RWPE2 (cell line): ENCODE measurements at regions not wholly inside any gene's neighbourhood (a gene's known extent, or its start where the extent isn't known, plus 50 kb on each side); places are given as distances from the start of the nearest gene placed in this dataset.
"Not testable (repeated sequence)": the region's sequence is repeated elsewhere in the genome, so short reads cannot be mapped to it uniquely, and the experiment has no call there.

Source experiments
- ATAC-seq: fragments of 200-7000 bp; cut with Tn5 transposase; 3 replicates; pipeline ENCODE4 v1.9.1; 2021; ENCODE audit warnings: low read depth
- DNase-seq: peaks from one replicate; pipeline ENCODE4 v3.0.0-alpha.2; 2020; ENCODE audit warnings: low spot score
- H3K27ac ChIP-seq: fragments of 450-650 bp; 2 replicates; pipeline ENCODE4 v1.5.1; 2017; ENCODE audit warnings: mild to moderate bottlenecking; ENCODE audit not compliant: poor library complexity, severe bottlenecking
- H3K27me3 ChIP-seq: fragments of 250-450 bp; sonication (Bioruptor Pico); 2 replicates; pipeline ENCODE4 v1.5.1; 2021; ENCODE audit warnings: mild to moderate bottlenecking, moderate library complexity; ENCODE audit not compliant: insufficient read depth, poor library complexity, severe bottlenecking
- H3K36me3 ChIP-seq: fragments of 250-450 bp; sonication (Bioruptor Pico); 2 replicates; pipeline ENCODE4 v1.5.1; 2020; ENCODE audit warnings: low read depth, mild to moderate bottlenecking, moderate library complexity
- H3K4me1 ChIP-seq: fragments of 250-450 bp; sonication (Bioruptor Pico); 2 replicates; pipeline ENCODE4 v1.5.1; 2021; ENCODE audit warnings: mild to moderate bottlenecking, moderate library complexity; ENCODE audit not compliant: insufficient read depth, poor library complexity, severe bottlenecking
- H3K4me3 ChIP-seq: fragments of 250-450 bp; sonication (Bioruptor Pico); 2 replicates; pipeline ENCODE4 v1.5.1; 2021; ENCODE audit warnings: mild to moderate bottlenecking, moderate library complexity; ENCODE audit not compliant: severe bottlenecking
- H3K9me3 ChIP-seq: fragments of 250-450 bp; sonication (Bioruptor Pico); 2 replicates; pipeline ENCODE4 v1.5.1; 2021; ENCODE audit warnings: mild to moderate bottlenecking, moderate library complexity; ENCODE audit not compliant: severe bottlenecking
- TF ChIP-seq, protein P1 (sequence below): fragments of 450-650 bp; IDR thresholded peaks from one replicate; pipeline ENCODE4 v1.5.1; 2017; ENCODE audit warnings: mild to moderate bottlenecking, moderate library complexity; ENCODE audit not compliant: poor library complexity, severe bottlenecking

DNA sequence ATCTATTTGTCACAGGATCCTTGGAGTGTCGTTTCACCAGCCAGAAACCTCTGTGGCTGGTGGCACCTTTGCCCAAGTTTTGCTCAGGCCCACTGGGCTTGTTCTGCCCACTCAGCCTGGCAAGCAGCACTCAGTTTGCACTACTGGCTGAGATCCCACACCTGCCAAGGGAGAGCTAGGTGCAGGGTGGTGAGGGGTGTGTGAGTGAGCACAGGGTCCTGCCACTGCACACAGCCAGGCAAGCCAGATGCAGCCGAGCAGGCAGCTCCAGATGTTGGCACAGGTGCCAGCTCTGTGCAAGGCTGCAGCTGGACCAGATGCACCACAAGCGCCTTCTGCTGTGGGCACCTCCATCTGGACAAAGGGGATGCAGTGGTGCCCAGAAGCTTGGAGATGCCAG, 281.7 kb upstream of the UBE2E3 start:
- Histone ChIP-seq H3K4me3 (no peak overlapping the region), H3K36me3 (no peaks in the 10 kb centered on the region), H3K27me3 (no peaks in the 10 kb centered on the region), H3K27ac (no peak overlapping the region), H3K9me3 (peaks cover 2% of the 10 kb centered on the region), H3K4me1 (no peaks in the 10 kb centered on the region)
- DNase-seq (no peak), ATAC-seq (no peak)
- TF ChIP-seq, protein P1, sequence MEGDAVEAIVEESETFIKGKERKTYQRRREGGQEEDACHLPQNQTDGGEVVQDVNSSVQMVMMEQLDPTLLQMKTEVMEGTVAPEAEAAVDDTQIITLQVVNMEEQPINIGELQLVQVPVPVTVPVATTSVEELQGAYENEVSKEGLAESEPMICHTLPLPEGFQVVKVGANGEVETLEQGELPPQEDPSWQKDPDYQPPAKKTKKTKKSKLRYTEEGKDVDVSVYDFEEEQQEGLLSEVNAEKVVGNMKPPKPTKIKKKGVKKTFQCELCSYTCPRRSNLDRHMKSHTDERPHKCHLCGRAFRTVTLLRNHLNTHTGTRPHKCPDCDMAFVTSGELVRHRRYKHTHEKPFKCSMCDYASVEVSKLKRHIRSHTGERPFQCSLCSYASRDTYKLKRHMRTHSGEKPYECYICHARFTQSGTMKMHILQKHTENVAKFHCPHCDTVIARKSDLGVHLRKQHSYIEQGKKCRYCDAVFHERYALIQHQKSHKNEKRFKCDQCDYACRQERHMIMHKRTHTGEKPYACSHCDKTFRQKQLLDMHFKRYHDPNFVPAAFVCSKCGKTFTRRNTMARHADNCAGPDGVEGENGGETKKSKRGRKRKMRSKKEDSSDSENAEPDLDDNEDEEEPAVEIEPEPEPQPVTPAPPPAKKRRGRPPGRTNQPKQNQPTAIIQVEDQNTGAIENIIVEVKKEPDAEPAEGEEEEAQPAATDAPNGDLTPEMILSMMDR: no peak

DNA sequence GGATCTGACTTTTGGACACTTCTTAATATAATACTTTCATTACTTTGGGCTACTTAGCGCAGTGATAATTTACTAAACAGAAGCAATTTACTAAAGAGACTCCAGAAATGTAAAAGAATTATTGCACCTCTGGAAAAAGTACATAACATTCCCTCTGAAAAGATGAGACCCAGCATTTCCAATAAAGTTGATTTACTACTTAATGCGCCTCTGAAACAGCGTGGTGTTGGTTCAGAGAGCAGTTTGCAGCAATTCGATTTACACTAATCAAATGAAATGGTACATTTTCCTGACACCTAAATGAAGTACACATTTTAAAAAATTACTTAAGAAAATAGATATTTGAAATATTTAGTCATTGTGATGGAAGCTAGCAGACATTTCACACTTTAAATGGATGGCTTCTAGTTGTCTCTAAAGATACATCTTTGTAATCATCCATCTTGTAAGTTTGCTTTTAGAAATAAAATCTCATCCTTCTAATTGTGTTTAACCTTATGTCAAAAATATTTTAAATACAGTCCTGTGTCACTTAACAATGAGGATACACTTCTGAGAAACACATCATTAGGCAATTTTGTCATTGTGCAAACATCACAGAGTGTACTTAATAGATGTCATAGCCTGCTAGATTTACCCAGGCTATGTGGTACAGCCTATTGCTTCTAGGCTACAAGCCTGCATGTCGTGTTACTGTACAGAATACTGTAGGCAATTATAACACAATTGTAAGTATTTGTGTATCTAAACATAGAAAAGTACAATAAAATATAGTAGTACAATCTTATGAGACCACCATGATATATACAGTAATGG, 284.6 kb upstream of the UBE2E3 start:
- no peaks in the 10 kb centered on the region for H3K27me3 ChIP-seq
- no peak for DNase-seq
- TF ChIP-seq, protein P1: no peak
- H3K9me3 ChIP-seq: no peaks in the 10 kb centered on the region
- no peaks in the 10 kb centered on the region for H3K4me1 ChIP-seq
- H3K4me3 ChIP-seq: no peak overlapping the region
- no peak for ATAC-seq
- no peak overlapping the region for H3K27ac ChIP-seq
- H3K36me3 ChIP-seq: no peaks in the 10 kb centered on the region

DNA sequence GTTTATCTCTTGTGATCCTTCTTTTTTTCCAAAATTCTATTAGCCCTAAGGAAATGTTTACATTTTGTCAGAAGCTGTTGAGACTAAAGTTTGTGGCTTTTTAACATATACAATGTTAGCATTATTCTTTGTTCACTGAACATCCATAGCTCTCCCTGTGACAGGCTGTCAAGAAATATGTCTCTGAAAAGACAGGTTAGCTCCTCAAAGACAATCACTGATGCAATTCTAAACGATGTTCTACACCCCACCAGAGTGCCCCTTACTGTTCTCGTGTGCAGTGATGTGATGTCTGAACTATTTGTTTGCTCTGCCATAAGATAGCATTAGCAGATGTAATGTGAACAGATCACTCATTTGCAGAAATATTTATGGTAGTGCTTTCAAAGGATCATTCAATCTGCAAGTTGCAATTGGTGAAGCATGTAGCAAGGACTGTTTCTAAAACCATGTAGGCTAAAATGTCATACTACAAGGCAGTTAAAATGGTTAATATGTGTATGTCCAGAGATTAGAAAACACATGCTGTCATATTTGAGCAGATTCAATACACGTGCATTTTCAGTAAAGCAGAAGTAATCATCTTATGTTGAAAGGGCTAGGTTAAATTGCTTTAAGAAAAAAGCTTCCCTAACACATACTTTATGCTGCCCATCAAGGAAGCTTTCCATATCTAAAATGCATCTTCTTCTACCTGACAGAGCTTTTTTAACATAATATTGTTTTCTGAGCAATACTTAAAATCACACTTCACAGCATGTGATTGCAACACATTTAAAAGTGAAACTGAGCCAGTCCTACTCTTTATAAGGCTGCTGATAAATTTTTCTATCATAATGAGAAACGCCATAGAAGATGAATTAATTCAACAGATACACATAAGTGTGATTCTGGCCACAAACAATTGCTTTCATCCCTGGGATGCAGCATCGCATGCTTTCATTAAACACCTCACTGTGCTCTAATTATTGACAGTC, 285.7 kb upstream of the UBE2E3 start:
- no peaks in the 10 kb centered on the region for H3K36me3 ChIP-seq
- TF ChIP-seq, protein P1: no peak
- no peak overlapping the region for H3K27ac ChIP-seq
- DNase-seq (no peak), ATAC-seq (no peak)
- H3K27me3 ChIP-seq: no peaks in the 10 kb centered on the region
- no peaks in the 10 kb centered on the region for H3K9me3 ChIP-seq
- no peaks in the 10 kb centered on the region for H3K4me1 ChIP-seq
- no peak overlapping the region for H3K4me3 ChIP-seq

DNA sequence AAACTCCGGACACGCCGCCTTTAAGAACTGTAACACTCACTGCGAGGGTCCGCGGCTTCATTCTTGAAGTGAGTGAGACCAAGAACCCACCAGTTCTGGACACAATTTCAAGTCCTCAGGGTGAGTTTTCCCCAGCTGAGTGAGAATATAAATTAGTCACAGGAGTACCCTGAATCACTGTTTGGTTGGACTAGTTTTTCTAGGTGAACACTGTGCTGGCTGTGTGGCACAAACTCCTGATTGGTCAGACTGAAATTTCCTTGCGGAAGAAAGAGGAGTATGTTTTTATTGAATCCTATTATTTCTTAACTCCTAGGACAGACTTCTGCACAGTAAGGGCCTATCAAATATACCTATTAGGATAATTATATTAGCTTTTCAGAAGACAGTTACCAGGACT, 288.1 kb upstream of the UBE2E3 start:
- no peak for ATAC-seq
- H3K4me1 ChIP-seq: no peaks in the 10 kb centered on the region
- no peak overlapping the region for H3K4me3 ChIP-seq
- H3K27ac ChIP-seq: no peak overlapping the region
- H3K36me3 ChIP-seq: no peaks in the 10 kb centered on the region
- no peaks in the 10 kb centered on the region for H3K9me3 ChIP-seq
- TF ChIP-seq, protein P1: no peak
- no peak for DNase-seq
- no peaks in the 10 kb centered on the region for H3K27me3 ChIP-seq

DNA sequence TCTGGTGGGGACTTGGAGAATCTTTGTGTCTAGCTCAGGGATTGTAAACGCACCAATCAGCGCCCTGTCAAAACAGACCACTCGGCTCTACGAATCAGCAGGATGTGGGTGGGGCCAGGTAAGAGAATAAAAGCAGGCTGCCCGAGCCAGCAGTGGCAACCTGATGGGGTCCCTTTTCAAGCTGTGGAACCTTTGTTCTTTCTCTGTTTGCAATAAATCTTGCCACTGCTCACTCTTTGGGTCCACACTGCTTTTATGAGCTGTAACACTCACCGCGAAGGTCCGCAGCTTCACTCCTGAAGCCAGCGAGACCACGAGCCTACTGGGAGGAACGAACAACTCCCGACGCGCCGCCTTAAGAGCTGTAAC, 288.6 kb upstream of the UBE2E3 start:
- not testable (repeated sequence) for H3K27me3 ChIP-seq, ATAC-seq, H3K4me3 ChIP-seq, H3K36me3 ChIP-seq, DNase-seq, H3K27ac ChIP-seq, H3K9me3 ChIP-seq, H3K4me1 ChIP-seq

DNA sequence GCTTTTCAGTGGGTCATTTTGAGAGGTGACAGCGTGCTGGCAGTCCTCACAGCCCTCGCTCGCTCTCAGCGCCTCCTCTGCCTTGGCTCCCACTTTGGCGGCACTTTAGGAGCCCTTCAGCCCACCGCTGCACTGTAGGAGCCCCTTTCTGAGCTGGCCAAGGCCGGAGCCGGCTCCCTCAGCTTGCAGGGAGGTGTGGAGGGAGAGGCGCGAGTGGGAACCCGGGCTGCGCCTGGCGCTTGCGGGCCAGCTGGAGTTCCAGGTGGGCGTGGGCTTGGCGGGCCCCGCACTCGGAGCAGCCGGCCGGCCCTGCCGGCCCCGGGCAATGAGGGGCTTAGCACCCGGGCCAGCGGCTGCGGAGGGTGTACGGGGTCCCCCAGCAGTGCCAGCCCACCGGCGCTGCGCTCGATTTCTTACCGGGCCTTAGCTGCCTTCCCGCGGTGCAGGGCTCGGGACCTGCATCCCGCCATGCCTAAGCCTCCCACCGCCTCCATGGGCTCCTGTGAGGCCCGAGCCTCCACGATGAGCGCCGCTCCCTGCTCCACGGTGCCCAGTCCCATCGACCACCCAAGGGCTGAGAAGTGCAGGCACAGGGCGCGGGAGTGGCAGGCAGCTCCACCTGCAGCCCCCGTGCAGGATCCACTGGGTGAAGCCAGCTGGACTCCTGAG, 289.1 kb upstream of the UBE2E3 start:
- not testable (repeated sequence) for H3K4me3 ChIP-seq, H3K9me3 ChIP-seq, DNase-seq, H3K27me3 ChIP-seq, H3K4me1 ChIP-seq, ATAC-seq, H3K36me3 ChIP-seq, H3K27ac ChIP-seq
